ENCODE measurements at regions not wholly inside any gene's neighbourhood (a gene's known extent, or its start where the extent isn't known, plus 50 kb on each side); places are given as distances from the start of the nearest gene placed in this dataset.

GRCh38 chr20:52805843-52806242 is 166.3 kb upstream of the TSHZ2 start:
- ChIA-PET CTCF (no interaction called here), POLR2A (no interaction called here)
- no peak overlapping the region for H3K4me3 ChIP-seq (ENCODE audit: low read depth, low read length)
- H3K27ac ChIP-seq (ENCODE audit: low read depth, low read length) = no peak overlapping the region
- no peaks in the 10 kb centered on the region for H3K9me3 ChIP-seq (ENCODE audit: control insufficient read depth, insufficient read depth, low read length)
- TF ChIP-seq CTCF (IDR thresholded peaks at IDR 0.05; ENCODE audit: low read depth, low read length) = no peak
- no peaks in the 10 kb centered on the region for H3K27me3 ChIP-seq (ENCODE audit: control insufficient read depth, insufficient read depth, low read length)
- no peak for DNase-seq (ENCODE audit: low read depth, low spot score)

- no peak overlapping the region for H3K4me3 ChIP-seq (ENCODE audit: low read depth, low read length)
- ChIA-PET CTCF (no interaction called here), POLR2A (no interaction called here)
- no peak for DNase-seq (ENCODE audit: low read depth, low spot score)
- no peaks in the 10 kb centered on the region for H3K27me3 ChIP-seq (ENCODE audit: control insufficient read depth, insufficient read depth, low read length)
- no peaks in the 10 kb centered on the region for H3K9me3 ChIP-seq (ENCODE audit: control insufficient read depth, insufficient read depth, low read length)
- no peak for TF ChIP-seq CTCF (IDR thresholded peaks at IDR 0.05; ENCODE audit: low read depth, low read length)
- no peak overlapping the region for H3K27ac ChIP-seq (ENCODE audit: low read depth, low read length)
Observed at GRCh38 chr20:52805296-52805571, 166.9 kb upstream of the TSHZ2 start.

GRCh38 chr20:52804497-52805295 is 167.5 kb upstream of the TSHZ2 start:
- CTCF ChIA-PET = no interaction called here

GRCh38 chr20:52801628-52802006 is 170.5 kb upstream of the TSHZ2 start:
- Histone ChIP-seq H3K27me3 (ENCODE audit: control insufficient read depth, insufficient read depth, low read length) (no peaks in the 10 kb centered on the region), H3K9me3 (ENCODE audit: control insufficient read depth, insufficient read depth, low read length) (no peaks in the 10 kb centered on the region), H3K27ac (ENCODE audit: low read depth, low read length) (no peak overlapping the region), H3K4me3 (ENCODE audit: low read depth, low read length) (no peak overlapping the region)
- ChIA-PET CTCF (no interaction called here), POLR2A (no interaction called here)
- no peak for TF ChIP-seq CTCF (IDR thresholded peaks at IDR 0.05; ENCODE audit: low read depth, low read length)
- DNase-seq (ENCODE audit: low read depth, low spot score) = no peak

More at GRCh38 chr20:52804497-52805295, 167.5 kb upstream of the TSHZ2 start:
- H3K9me3 ChIP-seq (ENCODE audit: control insufficient read depth, insufficient read depth, low read length) = no peaks in the 10 kb centered on the region
- DNase-seq (ENCODE audit: low read depth, low spot score) = no peak
- H3K4me3 ChIP-seq (ENCODE audit: low read depth, low read length) = no peak overlapping the region
- H3K27ac ChIP-seq (ENCODE audit: low read depth, low read length) = no peak overlapping the region
- no peak for TF ChIP-seq CTCF (IDR thresholded peaks at IDR 0.05; ENCODE audit: low read depth, low read length)
- POLR2A ChIA-PET = no interaction called here
- H3K27me3 ChIP-seq (ENCODE audit: control insufficient read depth, insufficient read depth, low read length) = no peaks in the 10 kb centered on the region

- Histone ChIP-seq H3K4me3 (ENCODE audit: low read depth, low read length) (no peak overlapping the region), H3K27me3 (ENCODE audit: control insufficient read depth, insufficient read depth, low read length) (no peaks in the 10 kb centered on the region), H3K9me3 (ENCODE audit: control insufficient read depth, insufficient read depth, low read length) (no peaks in the 10 kb centered on the region), H3K27ac (ENCODE audit: low read depth, low read length) (no peak overlapping the region)
- no peak for TF ChIP-seq CTCF (IDR thresholded peaks at IDR 0.05; ENCODE audit: low read depth, low read length)
- no peak for DNase-seq (ENCODE audit: low read depth, low spot score)
- ChIA-PET CTCF (interaction anchor here (2.5 kb wide), 1 partner anchor 488 kb away, joined by 7 read pairs; no protein-coding TSS in a partner anchor), POLR2A (no interaction called here)
Observed at GRCh38 chr20:52800734-52801627, 171.2 kb upstream of the TSHZ2 start.

Data from AG04450 (cell line).